Loucy (cell line): ENCODE measurements at regions not wholly inside any gene's neighbourhood (a gene's known extent, or its start where the extent isn't known, plus 50 kb on each side); places are given as distances from the start of the nearest gene placed in this dataset.

Experiments
- H2AFZ ChIP-seq: fragments of 200-600 bp; sonication (generic); 2 replicates; pipeline ENCODE4 v1.6.0; 2016; ENCODE audit warnings: antibody characterized with exemption, mild to moderate bottlenecking, low read length, moderate library complexity
- H3F3A ChIP-seq: fragments of 200-600 bp; 2 replicates; pipeline ENCODE4 v1.6.0; 2016; ENCODE audit warnings: antibody characterized with exemption, low read depth, mild to moderate bottlenecking
- H3K27me3 ChIP-seq: fragments of 200-600 bp; sonication (generic); 2 replicates; pipeline ENCODE4 v1.6.1; 2014; ENCODE audit warnings: low read length, mild to moderate bottlenecking; ENCODE audit not compliant: insufficient read depth, poor library complexity, severe bottlenecking
- H3K36me3 ChIP-seq: fragments of 200-600 bp; sonication (generic); 2 replicates; pipeline ENCODE4 v1.6.1; 2016; ENCODE audit warnings: low read length; ENCODE audit not compliant: insufficient read depth
- H3K4me1 ChIP-seq: fragments of 200-600 bp; sonication (generic); 2 replicates; pipeline ENCODE4 v1.5.1; 2014; ENCODE audit warnings: low read length, mild to moderate bottlenecking; ENCODE audit not compliant: insufficient read depth, poor library complexity, severe bottlenecking
- H3K4me2 ChIP-seq: fragments of 200-600 bp; sonication (generic); 2 replicates; pipeline ENCODE4 v1.6.0; 2014; ENCODE audit warnings: antibody characterized with exemption, low read length, low read depth, mild to moderate bottlenecking; ENCODE audit not compliant: poor library complexity, severe bottlenecking
- H3K4me3 ChIP-seq: fragments of 200-600 bp; sonication (generic); 2 replicates; pipeline ENCODE4 v1.5.1; 2014; ENCODE audit warnings: low read length, mild to moderate bottlenecking, mixed read lengths; ENCODE audit not compliant: poor library complexity, severe bottlenecking
- H3K79me2 ChIP-seq: fragments of 200-600 bp; sonication (generic); 2 replicates; pipeline ENCODE4 v1.6.1; 2014; ENCODE audit warnings: low read length; ENCODE audit not compliant: insufficient read depth
- H3K9ac ChIP-seq: fragments of 200-600 bp; sonication (generic); 2 replicates; pipeline ENCODE4 v1.6.0; 2014; ENCODE audit warnings: mild to moderate bottlenecking, low read depth, low read length, moderate library complexity; ENCODE audit not compliant: poor library complexity, severe bottlenecking
- H3K9me2 ChIP-seq: fragments of 200-600 bp; sonication (generic); replicated peaks from 2 replicates; pipeline ENCODE4 v1.6.1; 2016; ENCODE audit warnings: low read depth, low read length, mixed read lengths
- H3K9me3 ChIP-seq: fragments of 200-600 bp; sonication (generic); 2 replicates; pipeline ENCODE4 v1.6.1; 2014; ENCODE audit warnings: mild to moderate bottlenecking, antibody characterized with exemption, low read length, low read depth; ENCODE audit not compliant: insufficient read depth
- H4K20me1 ChIP-seq: fragments of 200-600 bp; sonication (generic); 2 replicates; pipeline ENCODE4 v1.6.0; 2014; ENCODE audit warnings: antibody characterized with exemption, low read length, mild to moderate bottlenecking; ENCODE audit not compliant: insufficient read depth, poor library complexity, severe bottlenecking
- CTCF ChIP-seq: fragments of 200-600 bp; sonication (generic); conservative IDR thresholded peaks from 2 replicates; pipeline ENCODE4 v1.5.1; 2014; ENCODE audit warnings: mild to moderate bottlenecking, antibody characterized with exemption, low read length
- EZH2phosphoT487 ChIP-seq: fragments of 200-600 bp; IDR thresholded peaks from 2 replicates; pipeline ENCODE4 v1.6.1; 2018; ENCODE audit warnings: antibody characterized with exemption, mild to moderate bottlenecking, moderate library complexity, borderline replicate concordance

- no peak overlapping the region for H3K9ac ChIP-seq
- no peak for TF ChIP-seq EZH2phosphoT487
- TF ChIP-seq CTCF = no peak
- peaks cover 6% of the 10 kb centered on the region for H3K27me3 ChIP-seq
- H3K4me3 ChIP-seq = no peak overlapping the region
- H3K36me3 ChIP-seq = no peaks in the 10 kb centered on the region
- H3K4me1 ChIP-seq = no peaks in the 10 kb centered on the region
- H4K20me1 ChIP-seq = no peaks in the 10 kb centered on the region
- H3K4me2 ChIP-seq = no peak overlapping the region
- H3K9me3 ChIP-seq = no peaks in the 10 kb centered on the region
- no peaks in the 10 kb centered on the region for H3K79me2 ChIP-seq
- H2AFZ ChIP-seq = no peak overlapping the region
- no peaks in the 10 kb centered on the region for H3K9me2 ChIP-seq
- H3F3A ChIP-seq = no peaks in the 10 kb centered on the region
These were observed 168.3 kb downstream of the NRP2 start for GRCh38 chr2:205850611-205851010.

GRCh38 chr2:205850132-205850531, 167.8 kb downstream of the NRP2 start:
- TF ChIP-seq CTCF = no peak
- TF ChIP-seq EZH2phosphoT487 = no peak
- no peak overlapping the region for H3K4me3 ChIP-seq
- H3K9me3 ChIP-seq = no peaks in the 10 kb centered on the region
- no peaks in the 10 kb centered on the region for H3K9me2 ChIP-seq
- no peak overlapping the region for H3K4me2 ChIP-seq
- no peak overlapping the region for H2AFZ ChIP-seq
- no peaks in the 10 kb centered on the region for H3K36me3 ChIP-seq
- no peaks in the 10 kb centered on the region for H4K20me1 ChIP-seq
- H3K79me2 ChIP-seq = no peaks in the 10 kb centered on the region
- H3F3A ChIP-seq = no peaks in the 10 kb centered on the region
- H3K4me1 ChIP-seq = no peaks in the 10 kb centered on the region
- no peak overlapping the region for H3K9ac ChIP-seq
- H3K27me3 ChIP-seq = peaks cover 6% of the 10 kb centered on the region

- Histone ChIP-seq H4K20me1 (no peaks in the 10 kb centered on the region), H3K79me2 (no peaks in the 10 kb centered on the region), H3K27me3 (peaks cover 3% of the 10 kb centered on the region), H3K36me3 (no peaks in the 10 kb centered on the region), H3K4me1 (no peaks in the 10 kb centered on the region), H3K4me2 (no peak overlapping the region), H3K9me2 (no peaks in the 10 kb centered on the region), H3K9ac (no peak overlapping the region), H3F3A (no peaks in the 10 kb centered on the region), H3K4me3 (no peak overlapping the region), H2AFZ (no peak overlapping the region), H3K9me3 (no peaks in the 10 kb centered on the region)
- TF ChIP-seq EZH2phosphoT487 (no peak), CTCF (no peak)
These were observed 166.8 kb downstream of the NRP2 start for GRCh38 chr2:205849136-205849535.
